Myocyte (in vitro differentiated cells): ENCODE measurements at regions not wholly inside any gene's neighbourhood (a gene's known extent, or its start where the extent isn't known, plus 50 kb on each side); places are given as distances from the start of the nearest gene placed in this dataset.

Source experiments
- DNase-seq: peaks from one replicate; pipeline ENCODE4 v3.0.0-alpha.2; 2012; ENCODE audit warnings: low read depth

DNA sequence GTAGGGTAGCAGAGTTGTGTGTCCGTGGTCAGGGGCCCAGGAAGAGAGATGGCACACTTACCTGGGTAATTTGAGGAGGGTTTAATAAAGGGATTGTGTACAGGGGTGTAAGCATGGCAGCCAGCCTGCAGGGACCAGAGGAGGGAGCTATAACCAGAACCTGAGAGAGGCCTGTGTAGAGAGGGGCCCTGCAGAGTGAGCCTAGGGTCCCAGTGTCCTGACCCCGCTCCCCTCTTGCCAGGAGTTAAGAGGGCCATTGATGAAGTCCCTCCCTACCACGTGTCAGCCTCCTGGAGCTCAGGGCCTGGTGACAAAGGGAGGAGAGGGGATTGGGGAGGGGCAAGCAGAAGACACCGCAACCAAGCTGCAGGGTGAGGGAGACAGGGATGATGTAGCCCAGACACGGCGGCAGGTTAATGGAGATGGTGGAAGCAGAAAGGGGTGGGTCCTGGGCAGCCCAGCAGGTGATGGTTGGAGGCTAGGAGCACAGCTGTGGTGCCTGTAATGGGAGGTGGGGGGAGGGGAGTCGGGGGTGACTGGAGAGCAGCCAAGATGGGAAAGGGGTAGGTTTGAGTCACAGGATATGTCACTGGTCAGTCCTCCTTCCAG lies 165.4 kb upstream of the TOPAZ1 start:
- peak; percentile 25 for DNase-seq

DNA sequence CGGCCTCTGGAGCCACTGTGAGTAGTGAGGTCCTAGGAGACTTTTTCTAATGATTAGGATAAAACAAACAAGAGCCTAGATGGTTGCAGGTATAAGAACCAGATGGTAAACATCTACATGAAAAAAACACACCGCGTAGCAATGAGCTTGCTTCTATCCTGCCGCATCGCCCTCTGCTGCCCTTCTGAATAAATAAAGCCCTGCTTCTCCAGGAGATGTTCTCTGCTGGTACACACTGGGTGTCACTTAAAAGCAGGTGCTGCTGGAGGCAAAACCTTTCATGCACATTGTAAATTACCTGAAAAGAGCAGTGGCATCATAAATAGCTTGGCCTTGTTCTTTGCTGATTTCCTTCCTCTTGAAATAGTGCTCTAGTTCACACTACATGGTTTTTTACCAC lies 164.4 kb upstream of the TOPAZ1 start:
- DNase-seq: peak; percentile 5

DNA sequence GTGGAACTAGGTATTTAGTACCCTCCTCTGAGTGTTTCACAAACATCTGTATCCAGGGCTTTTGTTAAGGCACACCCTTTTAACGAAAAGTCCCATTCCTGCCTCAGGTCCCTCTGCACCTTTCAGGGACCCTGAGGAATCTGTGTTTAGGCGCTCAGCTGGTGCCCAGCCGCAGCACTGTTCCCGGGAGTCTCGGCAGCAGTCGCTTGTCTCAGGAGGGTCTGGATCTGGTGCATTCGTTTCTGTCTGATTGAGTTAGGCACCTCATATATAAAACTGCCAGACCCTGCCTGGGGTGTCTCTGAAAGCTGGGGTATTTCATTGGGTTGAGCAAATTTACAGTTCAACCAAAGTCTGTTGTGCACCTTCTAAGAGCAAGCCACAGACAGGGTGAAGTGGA lies 162.8 kb upstream of the TOPAZ1 start:
- no peak for DNase-seq

- no peak for DNase-seq
These were observed 161.8 kb upstream of the TOPAZ1 start for GRCh38 chr3:44079916-44080315.

GRCh38 chr3:44080474-44081072 lies 161.1 kb upstream of the TOPAZ1 start:
- no peak for DNase-seq

DNA sequence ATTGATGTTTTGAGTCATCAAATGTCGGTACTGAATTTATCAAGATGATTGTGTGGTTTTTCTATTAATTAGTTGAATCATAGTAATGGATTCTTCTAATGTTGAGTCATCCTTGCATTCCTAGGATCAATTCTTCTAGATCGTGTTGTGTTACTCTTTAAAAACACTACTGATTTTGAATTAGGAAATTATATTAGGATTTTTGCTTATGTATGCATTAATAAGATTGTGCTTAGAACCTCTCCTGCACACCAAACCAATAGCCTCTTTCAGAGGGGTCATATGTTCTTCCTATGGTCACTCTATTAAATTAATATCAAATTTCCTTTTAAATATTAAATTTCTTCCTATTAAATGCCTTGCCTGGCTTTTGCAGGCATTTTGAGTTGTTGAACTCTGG lies 151.7 kb upstream of the TOPAZ1 start:
- DNase-seq: no peak

- no peak for DNase-seq
These were observed 149.2 kb upstream of the TOPAZ1 start for GRCh38 chr3:44092497-44092896.

DNA sequence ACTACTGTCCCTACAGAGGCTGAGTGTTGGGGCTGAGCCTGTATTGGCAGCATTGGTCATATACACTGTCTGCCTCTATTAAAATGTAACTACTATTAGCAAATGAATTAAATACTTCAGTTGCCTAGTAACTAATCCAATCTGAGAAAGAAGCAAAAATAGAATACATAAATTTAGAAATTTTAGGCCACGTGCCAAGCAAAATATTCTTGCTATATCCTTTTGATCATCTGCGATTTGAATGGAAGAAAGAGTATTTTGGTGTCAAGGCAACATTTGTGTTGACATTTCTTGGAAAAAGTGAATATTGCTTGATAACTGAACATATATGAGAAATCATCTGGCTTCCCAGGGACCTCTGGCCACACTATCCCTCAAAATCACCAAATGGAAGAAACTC lies 148.2 kb upstream of the TOPAZ1 start:
- no peak for DNase-seq

- no peak for DNase-seq
These were observed 142.8 kb upstream of the TOPAZ1 start for GRCh38 chr3:44098656-44099415.

DNA sequence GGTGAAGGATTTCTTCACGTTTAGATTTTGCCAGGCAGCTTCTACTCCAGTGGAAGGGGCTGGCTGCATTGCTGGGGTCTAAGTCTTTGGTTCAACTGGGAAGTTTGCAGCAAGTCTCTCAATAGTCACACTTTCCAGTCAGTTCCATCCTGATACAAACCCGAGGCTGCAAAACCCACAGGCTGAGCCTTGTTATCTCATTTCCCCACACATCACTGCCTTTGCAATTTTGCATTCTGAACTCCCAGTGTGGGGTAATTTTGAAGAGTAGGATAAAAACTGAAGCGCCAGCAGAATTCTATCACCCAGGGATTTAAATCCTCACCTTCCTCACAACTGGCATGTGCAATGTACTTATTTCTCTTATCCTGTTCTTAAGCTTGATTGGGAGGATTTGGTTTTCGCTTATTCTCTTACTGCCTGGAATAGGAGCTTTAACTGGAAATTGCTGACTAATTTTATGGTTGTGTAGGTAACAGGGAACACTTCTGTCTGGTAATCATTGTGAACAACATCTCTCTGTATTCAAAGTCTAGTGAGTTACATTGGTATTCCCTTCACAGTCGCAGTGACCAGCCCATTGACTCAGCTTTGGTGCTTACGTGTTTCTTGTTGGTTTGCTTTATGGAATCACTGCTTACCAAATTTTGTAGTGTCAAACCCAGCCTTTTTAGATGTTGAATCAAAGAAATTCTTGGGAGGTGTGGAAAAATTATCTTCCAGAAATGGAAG lies 142.0 kb upstream of the TOPAZ1 start:
- DNase-seq: no peak

DNA sequence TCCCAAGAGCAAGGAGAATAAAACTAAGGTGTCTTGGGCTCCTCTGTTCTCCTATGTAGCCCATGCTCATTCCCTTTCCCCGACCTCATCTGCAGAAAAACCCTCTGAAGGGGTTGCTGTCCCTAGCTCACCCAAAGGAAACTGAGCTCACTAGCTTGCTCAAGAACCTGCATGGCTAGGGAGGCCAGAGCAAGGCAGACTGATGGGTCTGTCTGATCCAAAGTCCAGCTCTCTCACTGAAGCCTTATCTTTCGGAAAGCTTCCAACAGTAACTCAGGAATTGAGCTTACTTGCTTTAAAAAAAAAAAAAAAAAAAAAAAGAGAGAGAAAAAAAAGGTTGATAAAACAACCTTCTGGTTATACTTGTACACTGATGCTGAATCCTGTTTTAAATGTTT lies 141.4 kb upstream of the TOPAZ1 start:
- no peak for DNase-seq

- DNase-seq: no peak
These were observed 137.6 kb upstream of the TOPAZ1 start for GRCh38 chr3:44104043-44104442.

GRCh38 chr3:44104668-44105321 lies 136.9 kb upstream of the TOPAZ1 start:
- peak; percentile 21 for DNase-seq

DNA sequence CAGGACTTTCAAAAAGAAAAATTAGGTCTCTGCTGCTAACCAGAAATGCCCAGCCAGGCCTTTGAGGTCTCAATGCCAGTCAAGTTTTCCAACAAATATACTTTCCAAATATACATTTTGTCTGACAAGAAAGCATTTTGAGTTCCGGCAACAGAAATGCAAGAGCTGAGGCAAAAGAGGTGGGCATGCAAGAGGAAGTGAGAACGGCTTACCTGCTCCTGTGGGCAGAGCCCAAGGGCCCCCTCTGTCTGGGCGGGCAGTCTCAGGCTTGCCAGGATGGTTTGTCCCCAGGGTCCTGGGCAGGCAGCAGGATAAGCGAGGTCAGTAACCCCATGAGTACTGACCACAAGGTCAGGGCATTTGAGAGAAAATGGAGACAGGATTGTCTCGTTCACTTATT lies 136.1 kb upstream of the TOPAZ1 start:
- no peak for DNase-seq

DNA sequence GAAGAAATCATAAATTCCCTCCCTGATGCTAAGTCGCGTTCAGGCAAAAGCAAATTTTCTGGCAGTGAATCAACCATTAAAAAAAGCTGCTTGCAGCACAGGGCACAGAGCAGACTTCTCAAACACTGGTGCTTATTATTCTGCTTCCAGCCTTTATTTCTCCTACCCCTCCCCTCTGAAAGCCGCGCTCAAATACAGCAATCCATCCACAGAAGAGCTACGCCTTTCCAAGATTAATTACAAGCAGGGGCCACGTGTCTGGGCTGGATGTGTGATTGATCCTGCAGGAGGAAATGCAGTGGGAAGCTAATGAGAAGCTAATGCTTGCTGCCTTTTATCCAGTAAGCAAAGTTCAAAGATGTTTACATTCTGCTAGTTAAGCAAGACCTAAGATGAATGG lies 134.9 kb upstream of the TOPAZ1 start:
- no peak for DNase-seq

DNA sequence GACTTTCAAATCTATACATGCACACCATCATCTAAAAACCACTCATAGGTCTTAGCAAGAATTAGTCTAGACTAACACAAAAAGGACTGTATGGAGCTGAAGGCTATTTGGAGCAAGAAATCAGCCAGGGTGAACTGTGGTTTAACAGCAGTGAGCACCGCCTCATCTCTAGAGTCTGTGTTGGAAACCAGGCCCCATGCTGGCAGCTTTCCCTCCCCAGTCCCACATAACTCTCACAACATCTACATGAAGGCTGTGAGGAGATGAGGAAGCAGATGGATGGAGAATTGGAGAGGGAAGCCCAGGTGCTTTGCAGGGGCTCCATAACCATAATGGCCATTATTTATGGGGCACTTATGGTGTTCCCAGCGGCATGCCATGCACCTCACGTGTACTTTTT lies 133.2 kb upstream of the TOPAZ1 start:
- DNase-seq: peak; percentile 14

DNA sequence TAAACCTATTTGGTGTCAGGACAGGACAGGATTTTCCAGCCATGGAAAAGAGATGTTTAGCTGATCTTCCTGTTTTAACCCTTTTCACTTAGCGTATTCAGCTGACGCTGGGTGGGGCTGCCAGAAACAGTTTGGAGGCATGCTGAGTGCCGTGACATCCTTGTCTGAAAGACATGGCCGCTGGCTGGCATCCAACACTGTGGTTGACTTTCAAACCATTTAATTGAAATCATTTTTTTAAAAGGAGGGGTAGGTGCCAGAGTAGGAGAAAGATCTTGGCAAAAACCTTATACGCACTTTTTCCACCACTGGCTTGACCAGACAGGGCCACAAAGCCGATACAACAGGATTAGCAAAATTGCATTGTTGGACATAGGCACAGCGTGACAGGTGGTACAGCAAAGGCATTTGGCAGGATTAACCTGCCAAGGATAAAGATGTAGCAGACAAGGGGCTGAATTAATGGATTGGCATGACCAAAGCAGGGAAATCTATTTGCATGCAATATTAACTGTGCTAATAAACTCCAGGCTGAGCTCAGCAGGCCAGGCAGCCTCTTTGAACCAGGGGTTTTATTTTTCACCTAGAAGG lies 131.8 kb upstream of the TOPAZ1 start:
- no peak for DNase-seq

DNA sequence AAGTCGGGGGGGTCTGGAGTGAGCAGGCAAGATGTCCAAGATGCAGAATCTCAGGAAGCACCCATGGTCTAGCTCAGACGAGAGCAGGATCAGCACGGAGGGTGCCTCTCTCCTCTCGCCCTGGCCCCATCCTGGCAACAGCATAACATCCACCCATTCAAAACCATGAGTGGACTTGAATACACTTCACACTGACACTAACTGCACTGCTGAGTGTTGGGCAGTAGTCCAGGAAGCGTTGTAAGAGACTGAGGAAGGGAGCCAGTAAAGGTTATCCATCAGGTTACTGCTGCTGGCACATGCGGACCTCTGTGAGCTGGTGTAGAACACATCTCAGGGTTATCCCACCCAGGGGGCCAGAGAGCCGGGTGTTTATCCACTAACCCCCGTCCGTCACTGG lies 131.0 kb upstream of the TOPAZ1 start:
- no peak for DNase-seq

DNA sequence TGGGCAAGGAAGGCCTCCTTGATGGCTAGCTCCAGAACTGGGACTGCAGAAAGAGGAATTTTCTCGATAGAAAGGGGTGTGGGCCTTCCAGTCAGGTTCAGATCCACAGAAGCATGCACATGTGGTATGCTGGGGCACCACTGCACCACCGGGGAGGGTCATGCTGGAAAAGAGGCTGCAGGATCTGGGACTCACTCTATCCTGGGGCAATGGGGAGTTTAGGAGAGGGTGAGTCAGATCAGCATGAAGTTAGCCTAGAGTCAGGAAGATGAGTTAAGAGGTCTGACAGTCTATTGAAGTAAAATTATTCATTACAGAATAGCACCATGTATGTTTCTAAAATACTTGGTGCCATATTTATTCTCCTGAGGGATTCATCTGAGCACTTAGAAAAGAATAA lies 130.2 kb upstream of the TOPAZ1 start:
- DNase-seq: no peak

DNA sequence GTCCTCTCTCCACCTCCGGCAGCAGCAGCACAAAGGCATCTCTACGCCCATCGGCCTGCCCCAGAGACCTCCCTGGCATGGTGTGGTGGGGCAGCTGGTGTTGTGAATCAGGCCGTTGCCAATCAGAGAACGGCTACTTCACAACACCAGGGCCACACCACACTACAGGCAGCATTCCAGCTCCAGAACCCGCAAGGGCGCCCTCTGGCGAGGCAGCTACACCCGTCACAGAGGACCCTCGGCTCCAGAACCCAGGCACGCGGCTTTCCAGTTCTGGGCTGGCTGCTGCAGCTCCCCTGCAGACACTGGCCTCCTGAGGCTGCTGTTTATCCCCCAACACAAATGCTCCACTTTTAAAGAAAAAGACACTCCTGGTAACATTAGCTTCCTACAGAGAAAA lies 127.5 kb upstream of the TOPAZ1 start:
- DNase-seq: peak; percentile 57

GRCh38 chr3:44117239-44117638 lies 124.4 kb upstream of the TOPAZ1 start:
- DNase-seq: no peak
